ENCODE measurements at regions not wholly inside any gene's neighbourhood (a gene's known extent, or its start where the extent isn't known, plus 50 kb on each side); places are given as distances from the start of the nearest gene placed in this dataset.

DNA sequence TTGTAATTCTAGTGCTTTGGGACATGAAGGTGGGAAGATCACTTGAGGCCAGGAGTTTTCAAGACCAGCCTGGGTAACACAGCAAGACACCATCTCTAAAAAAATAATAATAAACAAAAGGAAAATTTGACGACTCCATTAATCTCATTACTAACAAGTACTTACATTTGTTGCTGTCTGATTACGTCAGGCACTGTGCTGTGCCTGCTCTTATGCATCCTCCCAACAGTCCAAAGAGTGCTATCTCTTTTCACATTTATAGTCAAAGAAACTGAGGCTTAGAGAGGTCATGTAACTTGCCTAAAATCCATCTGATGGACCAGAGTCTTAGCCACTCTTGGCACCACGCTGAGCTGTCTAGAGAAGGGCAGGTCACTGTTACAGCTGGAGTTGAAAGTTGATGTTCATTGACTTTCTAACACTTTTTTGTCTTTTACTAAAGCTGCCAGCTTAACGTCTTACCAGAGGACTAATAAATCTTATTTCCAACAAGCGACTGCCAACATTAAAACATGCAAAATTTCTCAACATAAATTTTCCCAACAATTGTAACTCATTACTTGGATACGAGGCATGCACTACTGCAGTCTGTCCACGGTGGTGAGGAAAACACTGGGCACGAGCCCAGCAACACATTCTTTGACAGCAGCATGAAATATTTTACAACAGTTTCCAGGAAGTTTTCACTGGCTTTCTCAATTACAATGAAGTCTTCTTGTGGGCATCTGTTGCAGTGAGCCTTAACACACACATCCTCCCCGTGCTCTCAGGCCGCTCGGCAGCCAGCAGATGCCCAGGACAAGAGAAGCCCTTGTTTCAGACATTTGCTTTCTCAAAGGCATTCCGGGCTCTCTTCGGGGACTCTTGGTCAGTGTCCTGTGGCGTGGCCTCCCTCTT, 262.9 kb upstream of the PROX1 start:
- TF ChIP-seq, protein P1, sequence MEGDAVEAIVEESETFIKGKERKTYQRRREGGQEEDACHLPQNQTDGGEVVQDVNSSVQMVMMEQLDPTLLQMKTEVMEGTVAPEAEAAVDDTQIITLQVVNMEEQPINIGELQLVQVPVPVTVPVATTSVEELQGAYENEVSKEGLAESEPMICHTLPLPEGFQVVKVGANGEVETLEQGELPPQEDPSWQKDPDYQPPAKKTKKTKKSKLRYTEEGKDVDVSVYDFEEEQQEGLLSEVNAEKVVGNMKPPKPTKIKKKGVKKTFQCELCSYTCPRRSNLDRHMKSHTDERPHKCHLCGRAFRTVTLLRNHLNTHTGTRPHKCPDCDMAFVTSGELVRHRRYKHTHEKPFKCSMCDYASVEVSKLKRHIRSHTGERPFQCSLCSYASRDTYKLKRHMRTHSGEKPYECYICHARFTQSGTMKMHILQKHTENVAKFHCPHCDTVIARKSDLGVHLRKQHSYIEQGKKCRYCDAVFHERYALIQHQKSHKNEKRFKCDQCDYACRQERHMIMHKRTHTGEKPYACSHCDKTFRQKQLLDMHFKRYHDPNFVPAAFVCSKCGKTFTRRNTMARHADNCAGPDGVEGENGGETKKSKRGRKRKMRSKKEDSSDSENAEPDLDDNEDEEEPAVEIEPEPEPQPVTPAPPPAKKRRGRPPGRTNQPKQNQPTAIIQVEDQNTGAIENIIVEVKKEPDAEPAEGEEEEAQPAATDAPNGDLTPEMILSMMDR (IDR thresholded peaks at IDR 0.05) = no peak
- TF ChIP-seq POLR2A (IDR thresholded peaks at IDR 0.05) = no peak
